ENCODE measurements at regions not wholly inside any gene's neighbourhood (a gene's known extent, or its start where the extent isn't known, plus 50 kb on each side); places are given as distances from the start of the nearest gene placed in this dataset.
"Not testable (repeated sequence)": the region's sequence is repeated elsewhere in the genome, so short reads cannot be mapped to it uniquely, and the experiment has no call there.

GRCh38 chr5:135776457-135776856 lies 58.0 kb upstream of the SLC25A48 start:
- no peak for DNase-seq (ENCODE audit: low spot score)

GRCh38 chr5:135761746-135762145 lies 72.7 kb upstream of the SLC25A48 start:
- no peak for DNase-seq (ENCODE audit: low spot score)

GRCh38 chr5:135759149-135759784 lies 75.2 kb upstream of the SLC25A48 start:
- DNase-seq (ENCODE audit: low spot score) = no peak

DNA sequence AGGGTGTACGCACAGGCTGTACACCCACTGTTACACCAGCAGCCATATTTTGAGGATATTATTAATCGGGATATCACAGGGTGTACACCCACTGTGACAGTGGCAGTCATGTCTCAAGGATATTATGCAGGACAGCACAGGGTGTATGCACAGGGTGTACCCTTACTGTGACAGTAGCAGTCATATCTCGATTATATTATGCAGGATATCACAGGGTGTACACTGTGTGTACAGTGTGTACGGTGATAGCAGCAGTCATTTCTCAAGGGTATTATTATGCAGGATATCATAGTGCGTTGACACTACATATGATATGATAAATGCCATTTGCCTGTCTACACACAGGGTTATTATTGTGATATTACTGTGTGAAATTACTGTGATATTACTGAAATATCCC lies 80.5 kb upstream of the SLC25A48 start:
- DNase-seq (ENCODE audit: low spot score) = no peak

GRCh38 chr5:135750506-135750905 lies 84.0 kb upstream of the SLC25A48 start:
- DNase-seq (ENCODE audit: low spot score) = no peak

DNA sequence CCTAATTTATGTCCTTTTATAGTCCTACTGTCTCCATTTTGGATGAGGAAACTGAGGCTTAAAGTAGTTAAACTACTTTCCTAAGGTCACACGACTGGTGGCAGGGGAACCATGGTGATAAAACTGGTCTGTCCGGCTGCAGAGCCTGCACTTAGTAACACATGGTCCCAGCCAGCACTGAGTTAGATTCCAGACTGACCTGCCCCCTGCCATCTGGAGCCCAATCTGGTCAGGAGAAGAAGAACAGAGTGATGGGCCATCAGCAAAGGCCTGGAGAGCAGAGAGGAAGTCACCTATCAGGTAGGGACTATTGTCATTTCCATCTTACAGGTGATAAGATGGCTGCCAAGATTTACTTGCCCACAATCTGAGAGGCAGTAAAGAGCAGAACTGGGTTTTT lies 86.6 kb upstream of the SLC25A48 start:
- DNase-seq (ENCODE audit: low spot score) = no peak

DNA sequence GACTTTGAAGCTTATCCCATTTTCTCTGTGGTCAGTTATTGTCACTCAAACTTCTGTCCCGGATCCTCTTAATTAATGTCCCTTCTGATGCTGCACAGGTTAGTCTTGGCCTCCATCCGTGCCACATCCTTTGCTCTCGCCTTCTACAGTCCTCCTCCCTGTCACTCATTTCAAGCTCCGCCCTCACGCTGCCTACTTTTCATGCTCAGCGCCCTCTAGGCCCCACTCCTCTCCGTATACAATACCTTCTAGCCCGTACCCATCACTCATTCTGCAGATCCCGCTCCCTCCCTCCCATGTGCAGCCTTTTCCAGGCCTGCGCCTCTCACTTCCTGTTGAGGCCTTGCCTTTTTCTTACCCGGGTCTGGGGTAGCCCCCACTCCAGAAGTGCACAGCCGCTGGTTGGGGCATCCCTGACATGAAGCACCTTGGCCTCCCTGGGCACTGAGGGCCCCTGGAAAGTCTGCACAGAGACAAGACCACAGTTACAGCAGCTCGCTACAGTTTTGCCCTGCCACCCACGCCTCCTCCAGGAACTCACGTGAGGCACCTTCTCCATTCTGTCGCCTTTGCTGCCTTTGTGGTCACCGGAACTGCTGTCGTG lies 88.5 kb upstream of the SLC25A48 start:
- DNase-seq (ENCODE audit: low spot score) = no peak

DNA sequence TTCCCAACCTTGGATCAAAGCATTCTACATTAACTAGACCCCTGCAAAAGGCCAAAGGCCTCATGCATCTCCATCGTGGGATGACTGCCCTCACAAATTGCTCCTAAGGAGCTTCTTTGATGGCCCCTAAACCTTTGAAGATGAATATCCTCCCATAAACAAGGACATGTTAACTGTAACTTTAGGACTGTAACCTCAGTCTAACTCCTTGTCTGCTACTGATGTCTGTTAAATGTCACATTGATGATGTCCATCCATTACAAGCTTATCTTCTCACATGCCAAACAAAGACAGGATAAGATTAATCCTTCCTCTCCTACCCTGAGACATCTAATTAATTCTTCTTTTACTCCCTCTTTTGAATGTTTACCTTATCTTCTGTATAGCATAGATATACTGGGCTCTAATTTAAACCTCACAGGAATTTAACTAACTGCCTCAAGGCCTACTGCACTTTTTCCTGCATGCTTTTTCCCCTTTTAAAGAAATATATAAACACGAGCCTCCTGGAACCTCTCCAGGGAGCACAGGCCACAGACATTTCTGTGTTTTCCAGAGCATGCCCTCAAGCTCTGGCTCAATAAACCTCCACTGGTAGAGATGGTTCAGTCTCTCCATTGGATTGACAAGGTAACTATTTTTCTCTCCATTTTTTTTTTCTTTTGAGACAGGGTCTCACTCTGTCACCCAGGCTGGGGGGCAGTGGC lies 90.6 kb upstream of the SLC25A48 start:
- DNase-seq (ENCODE audit: low spot score) = no peak

GRCh38 chr5:135743181-135743580 lies 91.3 kb upstream of the SLC25A48 start:
- no peak for DNase-seq (ENCODE audit: low spot score)

GRCh38 chr5:135742240-135742639 lies 92.2 kb upstream of the SLC25A48 start:
- not testable (repeated sequence) for DNase-seq (ENCODE audit: low spot score)

GRCh38 chr5:135741040-135741439 lies 93.4 kb upstream of the SLC25A48 start:
- DNase-seq (ENCODE audit: low spot score) = no peak

DNA sequence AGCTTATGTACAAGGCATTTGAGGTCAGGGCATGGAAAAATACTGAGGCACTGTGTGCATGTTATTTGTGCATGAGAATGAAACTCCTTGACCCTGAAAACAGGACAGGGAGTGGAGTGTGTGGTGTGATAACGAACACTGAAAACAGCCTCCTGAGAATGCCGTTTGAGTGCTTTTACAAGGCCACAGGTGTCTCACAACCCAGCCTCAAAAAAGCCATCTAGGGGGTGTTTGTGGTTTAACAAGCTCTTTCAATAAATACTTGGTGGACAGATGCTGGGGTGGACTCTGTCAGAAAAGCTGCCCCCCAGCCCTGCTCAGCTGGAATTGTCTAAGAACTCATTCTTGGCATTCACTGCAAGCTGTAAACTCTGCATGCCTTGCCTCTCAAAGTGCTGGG lies 94.0 kb upstream of the SLC25A48 start:
- DNase-seq (ENCODE audit: low spot score) = no peak

DNA sequence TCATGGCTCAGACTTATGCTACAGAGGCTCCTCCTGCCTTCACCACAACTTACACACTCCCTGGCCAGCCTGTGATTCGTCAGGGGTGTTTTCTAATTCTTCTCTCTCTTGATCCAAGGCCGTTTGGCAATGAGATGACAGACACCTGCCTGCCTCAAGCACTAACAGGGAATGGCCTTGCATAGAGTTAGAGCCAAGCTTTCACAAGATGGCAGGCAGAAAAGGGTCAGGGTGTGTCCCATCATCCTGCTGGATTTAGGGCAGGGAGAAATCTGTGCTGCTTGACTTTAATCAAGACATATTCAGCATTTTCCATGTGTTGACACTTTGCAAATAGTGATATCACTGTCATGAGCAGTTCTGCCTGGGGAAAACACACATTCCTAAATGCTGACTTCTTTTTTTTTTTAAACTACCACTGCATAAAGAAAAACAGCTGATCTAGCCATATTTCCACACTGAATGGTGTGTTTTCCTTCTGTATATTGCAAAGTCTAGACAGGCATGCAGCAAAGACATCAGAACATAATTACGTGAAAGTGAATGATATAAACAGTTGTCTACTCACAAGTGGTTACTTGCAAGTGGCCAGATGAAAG lies 95.0 kb upstream of the SLC25A48 start:
- peak; percentile 50 for DNase-seq (ENCODE audit: low spot score)

DNA sequence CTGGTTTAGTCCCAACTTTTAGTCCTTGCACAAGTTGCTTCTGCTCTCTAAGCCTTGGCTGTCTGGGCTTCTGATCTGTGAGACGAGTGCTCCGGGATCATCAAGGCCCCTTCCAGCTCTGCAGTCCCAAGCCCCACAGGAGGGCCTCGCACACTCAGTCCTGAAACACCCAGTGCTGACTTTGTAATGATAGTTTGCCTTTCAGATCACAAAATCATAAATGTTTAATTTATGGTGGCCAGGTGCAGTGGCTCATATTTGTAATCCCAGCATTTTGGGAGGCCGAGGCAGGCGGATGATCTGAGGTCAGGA lies 95.9 kb upstream of the SLC25A48 start:
- no peak for DNase-seq (ENCODE audit: low spot score)

DNA sequence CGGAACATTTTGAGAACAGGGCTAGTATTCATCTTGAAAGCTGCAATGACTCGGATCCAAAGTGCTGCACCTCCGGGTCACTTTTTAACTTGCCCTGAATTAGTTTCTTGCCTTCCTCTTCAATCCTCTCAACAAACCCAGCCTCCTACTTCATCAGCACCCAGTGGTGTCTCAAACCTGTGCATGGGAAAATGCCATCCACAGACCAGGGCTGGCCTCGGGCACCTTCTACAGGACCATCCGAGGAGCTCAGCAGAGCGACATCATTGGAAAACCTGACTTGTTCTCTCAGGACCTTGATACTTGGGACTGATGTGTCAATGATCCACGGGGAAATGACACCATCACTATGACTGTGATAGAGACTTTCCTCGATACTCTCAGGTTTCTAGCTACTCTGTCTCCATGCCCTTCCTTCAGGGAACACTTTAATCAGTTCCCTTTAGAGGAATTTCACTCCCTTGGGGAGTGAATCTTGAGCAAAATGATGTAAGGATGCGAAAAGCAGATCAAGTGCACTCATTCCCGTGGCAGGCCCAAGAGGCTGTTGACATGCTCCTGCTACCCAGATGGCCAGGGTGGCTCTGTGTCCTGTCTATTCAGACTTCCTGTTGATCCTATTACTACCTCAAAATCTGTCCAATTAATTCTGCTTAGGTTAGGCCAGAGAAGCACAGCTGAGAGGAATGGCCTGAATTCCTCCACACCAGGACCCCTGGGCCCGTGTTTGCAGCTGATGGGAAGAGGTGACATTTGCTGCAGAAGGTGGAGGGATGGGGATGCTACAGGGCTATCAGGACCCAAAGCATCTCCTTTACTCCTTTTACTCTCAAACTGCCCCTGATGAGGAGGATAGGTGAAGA lies 96.5 kb upstream of the SLC25A48 start:
- DNase-seq (ENCODE audit: low spot score) = no peak

DNA sequence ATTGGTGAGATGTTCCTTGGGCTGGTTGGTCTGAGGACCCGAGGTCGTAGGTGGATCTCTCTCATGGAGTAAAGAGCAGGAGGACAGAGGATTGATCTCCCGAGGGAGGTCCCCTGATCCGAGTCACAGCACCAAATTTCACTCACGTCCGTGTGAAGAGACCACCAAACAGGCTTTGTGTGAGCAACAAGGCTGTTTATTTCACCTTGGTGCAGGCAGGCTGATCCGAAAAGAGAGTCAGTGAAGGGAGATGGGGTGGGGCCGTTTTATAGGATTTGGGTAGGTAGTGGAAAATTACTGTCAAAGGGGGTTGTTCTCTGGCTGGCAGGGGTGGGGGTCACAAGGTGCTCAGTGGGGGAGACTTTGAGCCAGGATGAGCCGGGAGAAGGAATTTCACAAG lies 97.5 kb upstream of the SLC25A48 start:
- not testable (repeated sequence) for DNase-seq (ENCODE audit: low spot score)

DNA sequence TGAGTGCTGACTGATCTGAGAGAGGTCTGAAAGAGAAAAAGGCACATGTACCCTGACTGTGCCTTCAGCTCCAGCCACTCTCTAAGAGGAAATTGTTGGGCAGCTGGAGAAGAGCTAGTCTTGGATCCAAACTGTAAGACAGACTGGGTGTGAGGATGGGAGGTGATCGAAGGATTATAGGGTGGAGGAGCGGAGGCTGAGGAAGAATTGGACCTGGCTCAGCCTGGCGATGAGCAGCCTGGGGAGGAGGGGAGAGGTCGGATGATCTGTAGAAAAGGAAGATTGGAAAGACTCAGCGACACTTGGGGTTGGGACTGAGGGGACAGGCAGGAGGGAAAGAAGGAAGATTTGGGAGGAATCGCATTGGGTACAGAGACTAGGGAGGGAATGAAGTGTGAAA lies 98.6 kb upstream of the SLC25A48 start:
- no peak for DNase-seq (ENCODE audit: low spot score)

DNA sequence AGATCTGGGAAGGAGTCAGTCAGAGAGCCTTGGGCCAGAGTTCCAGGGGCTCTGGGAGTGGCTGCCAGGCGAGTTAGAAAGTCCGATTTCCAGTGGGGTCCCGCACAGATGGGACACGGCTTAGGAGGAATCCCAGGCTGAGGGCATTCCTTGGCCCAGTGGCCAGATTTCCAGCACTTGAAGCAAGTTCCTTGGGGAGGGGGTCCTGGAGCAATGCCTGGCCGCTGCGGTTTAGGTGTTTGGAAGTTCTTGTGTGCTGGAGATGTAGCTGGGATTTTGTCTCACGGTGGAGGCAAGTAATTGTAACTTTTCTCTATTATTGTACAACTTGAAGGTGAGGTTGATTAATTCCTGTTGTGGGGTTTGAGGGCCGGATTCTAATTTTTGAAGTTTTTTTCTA lies 99.5 kb upstream of the SLC25A48 start:
- DNase-seq (ENCODE audit: low spot score) = not testable (repeated sequence)

GRCh38 chr5:135731034-135731433 lies 103.4 kb upstream of the SLC25A48 start:
- not testable (repeated sequence) for DNase-seq (ENCODE audit: low spot score)

GRCh38 chr5:135730161-135730560 lies 104.3 kb upstream of the SLC25A48 start:
- DNase-seq (ENCODE audit: low spot score) = not testable (repeated sequence)

GRCh38 chr5:135729321-135729786 lies 105.1 kb upstream of the SLC25A48 start:
- DNase-seq (ENCODE audit: low spot score) = peak; percentile 30

GRCh38 chr5:135724617-135725016 lies 109.8 kb upstream of the SLC25A48 start:
- no peak for DNase-seq (ENCODE audit: low spot score)

Data from kidney tubule cell (primary cell).